Right renal cortex interstitium (tissue), 3 donors: ENCODE measurements at regions not wholly inside any gene's neighbourhood (a gene's known extent, or its start where the extent isn't known, plus 50 kb on each side); places are given as distances from the start of the nearest gene placed in this dataset.
"Not testable (repeated sequence)": the region's sequence is repeated elsewhere in the genome, so short reads cannot be mapped to it uniquely, and the experiment has no call there.

Source experiments
- DNase-seq, 3 donors: peaks; one replicate each; pipeline ENCODE4 v3.0.0-alpha.2; 2013; ENCODE audit warnings: low read depth in 3 of 3, low spot score in 2 of 3

GRCh38 chr10:25797888-25798429 lies 136.1 kb upstream of the MYO3A start:
- DNase-seq: no peak

GRCh38 chr10:25804505-25804904 lies 129.5 kb upstream of the MYO3A start:
- no peak for DNase-seq

- DNase-seq: no peak
Measured at GRCh38 chr10:25805986-25806385, 128.0 kb upstream of the MYO3A start.

- no peak for DNase-seq
Measured at GRCh38 chr10:25808372-25808771, 125.7 kb upstream of the MYO3A start.

DNA sequence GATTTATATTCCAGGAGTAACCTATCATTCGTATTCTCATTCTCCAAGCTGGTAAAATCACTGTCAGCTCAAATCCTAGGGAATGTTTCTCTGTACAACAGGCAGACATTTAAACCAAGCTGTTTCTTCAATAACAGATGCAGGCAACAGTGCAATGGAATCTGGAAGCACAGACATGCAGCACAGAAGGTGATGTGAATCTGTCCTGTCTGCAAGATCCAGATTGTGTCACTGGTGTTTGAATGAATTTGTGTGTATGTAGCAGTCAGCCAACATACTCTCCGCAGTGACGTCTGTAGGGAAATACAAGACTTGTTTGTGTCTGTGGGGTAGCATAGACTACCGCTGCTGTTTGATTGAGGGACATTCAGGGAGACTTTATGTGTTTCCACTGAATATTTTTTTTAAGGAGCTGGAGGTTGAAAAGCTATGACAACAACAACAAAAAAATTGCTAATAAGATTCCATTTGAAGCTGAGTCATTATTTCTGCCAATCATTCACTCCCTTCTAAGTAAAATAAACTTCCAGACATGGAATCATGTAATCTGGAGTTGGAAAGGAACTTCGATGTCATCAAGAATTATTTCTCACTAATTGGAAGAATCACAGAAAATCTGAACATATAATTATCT lies 122.9 kb upstream of the MYO3A start:
- no peak for DNase-seq

GRCh38 chr10:25813511-25813910 lies 120.5 kb upstream of the MYO3A start:
- DNase-seq: no peak

DNA sequence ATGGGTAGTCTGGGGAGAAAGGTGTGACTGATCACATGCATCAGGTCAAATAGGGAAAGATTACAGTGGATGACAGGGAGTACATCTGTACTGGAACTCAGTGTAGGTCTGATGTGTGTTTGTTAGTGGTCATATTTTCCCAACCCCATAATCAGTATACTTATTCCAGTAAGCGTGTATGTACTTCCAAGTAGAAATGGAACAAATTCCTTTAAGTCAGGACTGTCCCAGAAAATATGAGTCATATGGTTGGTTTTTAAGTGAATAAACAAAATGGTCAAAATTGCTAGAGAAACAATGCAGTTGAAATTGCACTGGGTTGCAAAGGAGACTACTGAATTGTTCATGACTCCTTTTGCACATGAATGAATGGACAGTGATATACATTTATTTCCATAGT lies 118.8 kb upstream of the MYO3A start:
- DNase-seq: no peak

- DNase-seq: peak in 1 of 3 donors; percentile 14
Measured at GRCh38 chr10:25815999-25816768, 117.8 kb upstream of the MYO3A start.

DNA sequence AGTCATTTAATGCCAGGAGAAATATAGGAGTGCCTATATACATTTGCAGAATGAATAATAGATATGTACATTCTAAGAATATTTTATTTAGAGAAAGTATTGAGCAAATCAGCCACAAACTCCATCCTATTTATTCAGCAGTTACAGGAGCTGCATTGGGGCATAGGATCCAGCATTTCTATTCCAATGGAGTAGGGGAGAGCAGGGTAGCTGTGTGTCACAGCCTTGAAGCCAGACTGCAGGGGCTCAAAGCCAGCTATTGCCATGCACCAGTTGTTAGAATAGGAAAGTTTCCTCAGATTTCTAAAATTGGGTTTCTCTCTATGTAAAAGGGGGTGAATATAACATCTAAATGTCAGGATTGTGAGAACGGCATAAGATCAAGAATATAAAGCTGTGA lies 116.8 kb upstream of the MYO3A start:
- no peak for DNase-seq

- no peak for DNase-seq
Measured at GRCh38 chr10:25818751-25819150, 115.3 kb upstream of the MYO3A start.

DNA sequence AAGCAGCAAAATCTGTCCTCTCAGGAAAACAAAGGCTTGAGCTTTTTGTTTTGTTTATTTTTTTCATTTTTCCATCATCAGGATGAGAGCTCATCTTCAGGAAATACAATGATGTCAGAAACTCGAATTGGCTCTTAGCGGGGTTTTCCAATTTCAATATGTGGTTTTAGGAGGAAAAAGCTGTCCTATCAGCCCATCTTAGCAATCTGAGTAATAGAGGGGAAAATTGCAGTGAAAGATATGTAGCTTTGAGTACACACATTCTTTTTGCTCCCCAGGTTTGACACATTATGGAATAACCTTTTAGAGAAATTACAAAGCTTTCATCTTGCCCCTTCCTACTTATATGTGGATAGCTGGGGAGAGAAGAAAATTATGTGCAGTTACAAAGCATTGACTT lies 113.6 kb upstream of the MYO3A start:
- DNase-seq: no peak

- no peak for DNase-seq
Measured at GRCh38 chr10:25820874-25821273, 113.2 kb upstream of the MYO3A start.

DNA sequence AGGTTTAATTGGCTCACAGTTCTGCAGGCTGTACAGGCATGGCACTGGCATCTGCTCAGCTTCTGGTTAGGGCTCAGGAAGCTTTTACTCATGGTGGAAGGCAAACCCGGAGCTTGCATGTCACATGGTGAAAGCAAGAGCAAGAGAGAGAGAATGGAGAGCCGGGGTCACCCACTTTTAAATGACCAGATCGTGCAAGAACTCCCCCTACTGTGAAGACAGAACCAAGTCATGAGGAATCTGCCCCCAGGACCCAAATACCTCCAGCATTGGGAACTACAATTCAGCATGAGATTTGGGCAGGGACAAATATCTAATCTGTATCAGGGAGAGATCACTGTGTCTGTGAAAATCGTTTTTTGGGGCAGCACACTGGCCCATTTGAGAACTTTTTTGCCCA lies 110.0 kb upstream of the MYO3A start:
- DNase-seq: no peak

- DNase-seq: no peak
Measured at GRCh38 chr10:25828475-25828874, 105.6 kb upstream of the MYO3A start.

- DNase-seq: peak in 1 of 3 donors; percentile 21
Measured at GRCh38 chr10:25831080-25831479, 102.9 kb upstream of the MYO3A start.

GRCh38 chr10:25839683-25840082 lies 94.3 kb upstream of the MYO3A start:
- DNase-seq: no peak

- DNase-seq: not testable (repeated sequence)
Measured at GRCh38 chr10:25840875-25841274, 93.2 kb upstream of the MYO3A start.

DNA sequence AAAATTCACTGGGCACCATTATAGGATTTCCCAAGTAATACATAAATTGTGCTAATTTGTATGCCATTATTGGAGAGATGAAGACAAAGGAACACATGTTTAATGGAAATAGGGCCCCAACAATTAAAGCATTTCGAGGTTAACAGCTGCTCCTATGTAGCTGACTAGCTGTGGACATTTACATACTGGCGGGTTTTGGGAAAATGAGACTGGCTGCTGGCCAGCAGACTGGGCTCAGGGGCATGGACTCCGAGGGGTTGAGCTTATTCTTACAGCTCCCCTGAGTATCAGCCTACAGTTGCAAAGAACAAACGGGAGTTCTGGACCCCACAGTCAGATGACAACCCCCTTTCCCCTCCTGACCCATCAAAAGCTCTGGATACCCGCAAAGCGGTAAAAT lies 91.9 kb upstream of the MYO3A start:
- DNase-seq: no peak

DNA sequence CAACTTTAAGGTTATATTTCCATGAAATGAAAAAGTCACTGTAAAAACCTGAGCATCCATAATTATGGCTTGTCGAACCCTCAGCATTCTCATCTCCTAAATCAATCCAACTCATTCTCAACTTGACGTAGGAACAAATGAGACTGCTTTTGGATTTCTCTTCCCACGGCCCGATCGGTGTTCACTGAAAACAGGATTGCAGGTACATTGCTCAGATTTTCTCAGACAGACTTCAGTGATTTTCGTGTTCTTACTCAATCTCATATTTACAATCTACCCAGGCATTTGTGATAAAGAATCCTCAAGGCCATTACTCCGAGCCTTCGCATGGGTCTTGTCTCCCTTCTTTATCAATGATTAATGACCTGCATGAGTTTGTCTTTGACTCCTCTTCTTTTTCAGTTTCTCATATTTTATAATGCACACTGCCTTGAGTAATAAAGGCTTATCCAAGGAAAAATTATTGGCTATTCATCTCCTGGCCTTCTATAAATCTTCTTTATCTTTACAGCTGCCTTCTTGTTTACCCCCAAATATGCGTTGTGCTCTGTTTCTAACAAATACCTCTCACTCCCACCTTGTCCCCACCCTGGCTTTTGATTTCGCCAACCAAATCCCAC lies 90.4 kb upstream of the MYO3A start:
- DNase-seq: no peak

GRCh38 chr10:25844716-25845115 lies 89.3 kb upstream of the MYO3A start:
- DNase-seq: not testable (repeated sequence)

GRCh38 chr10:25849268-25849667 lies 84.8 kb upstream of the MYO3A start:
- no peak for DNase-seq

DNA sequence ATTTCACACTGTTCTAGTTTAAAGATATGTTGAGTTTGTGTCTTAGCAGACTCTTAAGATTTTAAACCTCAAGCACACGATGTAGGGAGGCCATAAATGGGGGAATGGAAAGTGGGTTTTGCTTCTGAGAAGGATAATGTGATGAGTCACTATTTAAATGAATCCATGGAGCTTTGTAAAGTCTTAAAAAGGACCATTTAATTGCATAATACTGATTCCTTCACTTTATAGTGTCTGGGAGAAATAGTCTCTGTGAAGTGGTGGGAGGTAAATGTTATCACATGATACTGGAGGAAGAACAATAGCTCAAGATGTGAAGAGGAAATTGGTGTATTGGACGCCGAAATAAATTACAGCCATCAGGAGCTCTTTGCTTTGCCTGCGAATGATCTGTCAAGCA lies 84.0 kb upstream of the MYO3A start:
- no peak for DNase-seq
